Karpas-422 (cell line): ENCODE measurements at regions not wholly inside any gene's neighbourhood (a gene's known extent, or its start where the extent isn't known, plus 50 kb on each side); places are given as distances from the start of the nearest gene placed in this dataset.

Experiments
- DNase-seq: peaks from one replicate; pipeline ENCODE4 v3.0.0-alpha.2; 2015
- H2AFZ ChIP-seq: fragments of 200-600 bp; sonication (generic); 2 replicates; pipeline ENCODE4 v1.6.1; 2014; ENCODE audit warnings: antibody characterized with exemption, low read length, mixed read lengths
- H3K27ac ChIP-seq: fragments of 200-600 bp; sonication (generic); 2 replicates; pipeline ENCODE4 v1.5.1; 2014; ENCODE audit warnings: mild to moderate bottlenecking, low read length, moderate library complexity
- H3K27me3 ChIP-seq: fragments of 200-600 bp; sonication (generic); 2 replicates; pipeline ENCODE4 v1.6.1; 2014; ENCODE audit warnings: low read length, mixed read lengths
- H3K36me3 ChIP-seq: fragments of 200-600 bp; sonication (generic); 2 replicates; pipeline ENCODE4 v1.6.1; 2014; ENCODE audit warnings: low read length, mixed read lengths; ENCODE audit not compliant: insufficient read depth
- H3K4me1 ChIP-seq: fragments of 200-600 bp; sonication (generic); 2 replicates; pipeline ENCODE4 v1.6.1; 2014; ENCODE audit warnings: mild to moderate bottlenecking, low read length, mixed read lengths
- H3K4me2 ChIP-seq: fragments of 200-600 bp; sonication (generic); 2 replicates; pipeline ENCODE4 v1.6.1; 2014; ENCODE audit warnings: low read length, low read depth, mild to moderate bottlenecking; ENCODE audit not compliant: poor library complexity, severe bottlenecking
- H3K4me3 ChIP-seq: fragments of 200-600 bp; sonication (generic); 2 replicates; pipeline ENCODE4 v1.5.1; 2014; ENCODE audit warnings: mild to moderate bottlenecking, antibody characterized with exemption, low read length, mixed read lengths
- H3K79me2 ChIP-seq: fragments of 200-600 bp; sonication (generic); 2 replicates; pipeline ENCODE4 v1.6.1; 2014; ENCODE audit warnings: mild to moderate bottlenecking, low read length, mixed read lengths
- H3K9ac ChIP-seq: fragments of 200-600 bp; sonication (generic); 2 replicates; pipeline ENCODE4 v1.6.0; 2014; ENCODE audit warnings: low read length
- H3K9me2 ChIP-seq: fragments of 200-600 bp; sonication (generic), shearing (Covaris generic); replicated peaks from 2 replicates; pipeline ENCODE4 v1.6.0; 2014; ENCODE audit warnings: mild to moderate bottlenecking, low read length, moderate library complexity; ENCODE audit not compliant: insufficient read depth
- H3K9me3 ChIP-seq: fragments of 300-700, 200-600 bp; sonication (generic); 2 replicates; pipeline ENCODE4 v1.6.1; 2014; ENCODE audit warnings: low read length, mixed read lengths
- H4K20me1 ChIP-seq: fragments of 200-600 bp; sonication (generic); 2 replicates; pipeline ENCODE4 v1.6.1; 2014; ENCODE audit warnings: mild to moderate bottlenecking, antibody characterized with exemption, low read length, low read depth; ENCODE audit not compliant: insufficient read depth

- no peaks in the 10 kb centered on the region for H3K27me3 ChIP-seq
- no peak overlapping the region for H3K9ac ChIP-seq
- DNase-seq, result no peak
- peaks cover 5% of the 10 kb centered on the region for H3K4me1 ChIP-seq
- no peak overlapping the region for H3K27ac ChIP-seq
- no peaks in the 10 kb centered on the region for H4K20me1 ChIP-seq
- H3K4me3 ChIP-seq, result no peak overlapping the region
- H3K4me2 ChIP-seq, result no peak overlapping the region
- H3K9me3 ChIP-seq, result no peaks in the 10 kb centered on the region
- no peaks in the 10 kb centered on the region for H3K79me2 ChIP-seq
- no peaks in the 10 kb centered on the region for H3K36me3 ChIP-seq
- no peak overlapping the region for H2AFZ ChIP-seq
- H3K9me2 ChIP-seq, result no peaks in the 10 kb centered on the region
Observed at GRCh38 chr2:16409006-16409390, 256.6 kb downstream of the CYRIA start.

- Histone ChIP-seq H3K36me3 (no peaks in the 10 kb centered on the region), H3K27ac (no peak overlapping the region), H2AFZ (no peak overlapping the region), H3K9me3 (no peaks in the 10 kb centered on the region), H3K4me2 (no peak overlapping the region), H3K9ac (no peak overlapping the region), H4K20me1 (no peaks in the 10 kb centered on the region), H3K27me3 (no peaks in the 10 kb centered on the region), H3K4me3 (no peak overlapping the region), H3K79me2 (no peaks in the 10 kb centered on the region), H3K4me1 (peaks cover 5% of the 10 kb centered on the region), H3K9me2 (no peaks in the 10 kb centered on the region)
- no peak for DNase-seq
Observed at GRCh38 chr2:16408331-16409005, 257.2 kb downstream of the CYRIA start.

- Histone ChIP-seq H3K4me2 (no peak overlapping the region), H3K79me2 (no peaks in the 10 kb centered on the region), H3K4me1 (peaks cover 5% of the 10 kb centered on the region), H3K9me3 (no peaks in the 10 kb centered on the region), H3K36me3 (no peaks in the 10 kb centered on the region), H3K27me3 (no peaks in the 10 kb centered on the region), H2AFZ (no peak overlapping the region), H3K9me2 (no peaks in the 10 kb centered on the region), H3K9ac (no peak overlapping the region), H4K20me1 (no peaks in the 10 kb centered on the region), H3K27ac (no peak overlapping the region), H3K4me3 (no peak overlapping the region)
- DNase-seq, result no peak
Observed at GRCh38 chr2:16407358-16407757, 258.3 kb downstream of the CYRIA start.

- no peaks in the 10 kb centered on the region for H3K36me3 ChIP-seq
- H2AFZ ChIP-seq, result no peak overlapping the region
Observed at GRCh38 chr2:16406496-16407289, 258.9 kb downstream of the CYRIA start.

GRCh38 chr2:16405551-16405950 is 260.1 kb downstream of the CYRIA start:
- no peaks in the 10 kb centered on the region for H3K27me3 ChIP-seq
- no peaks in the 10 kb centered on the region for H3K9me3 ChIP-seq
- no peak for DNase-seq
- H4K20me1 ChIP-seq, result no peaks in the 10 kb centered on the region
- H3K79me2 ChIP-seq, result no peaks in the 10 kb centered on the region
- no peak overlapping the region for H3K27ac ChIP-seq
- no peaks in the 10 kb centered on the region for H3K9me2 ChIP-seq
- no peak overlapping the region for H3K9ac ChIP-seq
- H2AFZ ChIP-seq, result no peak overlapping the region
- H3K4me3 ChIP-seq, result no peak overlapping the region
- peaks cover 5% of the 10 kb centered on the region for H3K4me1 ChIP-seq
- no peak overlapping the region for H3K4me2 ChIP-seq
- H3K36me3 ChIP-seq, result no peaks in the 10 kb centered on the region

More at GRCh38 chr2:16406496-16407289, 258.9 kb downstream of the CYRIA start:
- no peak overlapping the region for H3K4me2 ChIP-seq
- peaks cover 5% of the 10 kb centered on the region for H3K4me1 ChIP-seq
- no peaks in the 10 kb centered on the region for H3K27me3 ChIP-seq
- H3K79me2 ChIP-seq, result no peaks in the 10 kb centered on the region
- no peak overlapping the region for H3K9ac ChIP-seq
- DNase-seq, result no peak
- H3K4me3 ChIP-seq, result no peak overlapping the region
- H3K27ac ChIP-seq, result no peak overlapping the region
- no peaks in the 10 kb centered on the region for H3K9me3 ChIP-seq
- H4K20me1 ChIP-seq, result no peaks in the 10 kb centered on the region
- no peaks in the 10 kb centered on the region for H3K9me2 ChIP-seq

GRCh38 chr2:16404551-16405300 is 260.9 kb downstream of the CYRIA start:
- Histone ChIP-seq H3K79me2 (no peaks in the 10 kb centered on the region), H2AFZ (no peak overlapping the region), H3K4me2 (no peak overlapping the region), H3K27me3 (no peaks in the 10 kb centered on the region), H4K20me1 (no peaks in the 10 kb centered on the region), H3K4me3 (no peak overlapping the region), H3K27ac (no peak overlapping the region), H3K36me3 (no peaks in the 10 kb centered on the region), H3K9me2 (no peaks in the 10 kb centered on the region), H3K4me1 (peaks cover 5% of the 10 kb centered on the region), H3K9me3 (no peaks in the 10 kb centered on the region), H3K9ac (no peak overlapping the region)
- DNase-seq, result no peak

GRCh38 chr2:16404146-16404545 is 261.5 kb downstream of the CYRIA start:
- no peak for DNase-seq
- no peak overlapping the region for H2AFZ ChIP-seq
- no peaks in the 10 kb centered on the region for H3K79me2 ChIP-seq
- H4K20me1 ChIP-seq, result no peaks in the 10 kb centered on the region
- H3K27ac ChIP-seq, result no peak overlapping the region
- H3K4me2 ChIP-seq, result no peak overlapping the region
- H3K9ac ChIP-seq, result no peak overlapping the region
- no peaks in the 10 kb centered on the region for H3K9me2 ChIP-seq
- no peaks in the 10 kb centered on the region for H3K27me3 ChIP-seq
- H3K9me3 ChIP-seq, result no peaks in the 10 kb centered on the region
- H3K36me3 ChIP-seq, result no peaks in the 10 kb centered on the region
- peaks cover 5% of the 10 kb centered on the region for H3K4me1 ChIP-seq
- no peak overlapping the region for H3K4me3 ChIP-seq

- Histone ChIP-seq H3K9me2 (no peaks in the 10 kb centered on the region), H3K4me3 (no peak overlapping the region), H2AFZ (no peak overlapping the region), H4K20me1 (no peaks in the 10 kb centered on the region), H3K4me1 (peaks cover 5% of the 10 kb centered on the region), H3K79me2 (no peaks in the 10 kb centered on the region), H3K36me3 (no peaks in the 10 kb centered on the region), H3K9ac (no peak overlapping the region), H3K9me3 (no peaks in the 10 kb centered on the region), H3K27ac (no peak overlapping the region), H3K4me2 (no peak overlapping the region), H3K27me3 (no peaks in the 10 kb centered on the region)
- DNase-seq, result no peak
Observed at GRCh38 chr2:16402891-16403290, 262.7 kb downstream of the CYRIA start.
